ENCODE measurements at regions not wholly inside any gene's neighbourhood (a gene's known extent, or its start where the extent isn't known, plus 50 kb on each side); places are given as distances from the start of the nearest gene placed in this dataset.
A peak's percentile ranks its signal among the peaks of the same experiment; 100 is the strongest.
"Not testable (repeated sequence)": the region's sequence is repeated elsewhere in the genome, so short reads cannot be mapped to it uniquely, and the experiment has no call there.

DNA sequence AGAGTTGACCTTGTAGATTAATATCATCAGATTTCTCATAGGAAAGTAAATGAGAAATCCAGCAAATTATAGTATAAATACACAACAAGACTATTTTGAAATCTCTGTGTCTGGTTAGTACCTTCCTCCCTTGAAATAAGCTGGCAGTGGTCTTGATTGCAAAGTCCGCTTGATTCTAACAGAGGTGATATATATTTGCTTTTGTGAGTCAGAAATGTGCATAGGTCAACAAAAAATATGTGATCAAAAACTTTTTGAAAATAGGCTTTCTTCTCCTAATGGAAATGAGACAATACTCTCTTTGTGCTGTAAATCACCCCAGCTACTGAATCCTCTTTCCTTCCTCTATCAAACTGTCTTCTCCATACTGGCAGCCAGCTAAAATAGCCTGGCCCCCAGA lies 749.2 kb upstream of the CDH10 start:
- DNase-seq: no peak

- no peak for DNase-seq
These were observed 748.5 kb upstream of the CDH10 start for GRCh38 chr5:25393256-25393655.

- no peak for DNase-seq
These were observed 743.2 kb upstream of the CDH10 start for GRCh38 chr5:25387953-25388352.

DNA sequence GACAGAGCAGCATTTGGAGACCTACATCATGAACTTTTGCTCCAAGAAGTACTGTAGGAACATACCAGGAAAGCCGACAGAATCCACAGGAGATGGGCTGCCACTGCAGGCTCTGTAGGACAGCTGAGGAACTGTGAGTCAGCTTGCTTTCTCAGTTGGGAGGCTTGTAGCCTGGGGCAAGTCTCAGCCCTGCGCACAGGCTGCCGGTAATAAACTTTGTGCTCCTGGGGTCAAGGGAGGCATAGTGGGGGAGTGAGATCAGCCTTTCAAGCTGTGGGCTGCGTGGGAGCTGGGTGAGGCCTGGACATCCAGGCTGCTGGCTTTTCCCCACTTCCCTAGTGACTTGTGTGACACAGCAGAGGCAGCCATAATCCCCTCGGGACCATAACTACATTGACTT lies 718.0 kb upstream of the CDH10 start:
- no peak for DNase-seq

DNA sequence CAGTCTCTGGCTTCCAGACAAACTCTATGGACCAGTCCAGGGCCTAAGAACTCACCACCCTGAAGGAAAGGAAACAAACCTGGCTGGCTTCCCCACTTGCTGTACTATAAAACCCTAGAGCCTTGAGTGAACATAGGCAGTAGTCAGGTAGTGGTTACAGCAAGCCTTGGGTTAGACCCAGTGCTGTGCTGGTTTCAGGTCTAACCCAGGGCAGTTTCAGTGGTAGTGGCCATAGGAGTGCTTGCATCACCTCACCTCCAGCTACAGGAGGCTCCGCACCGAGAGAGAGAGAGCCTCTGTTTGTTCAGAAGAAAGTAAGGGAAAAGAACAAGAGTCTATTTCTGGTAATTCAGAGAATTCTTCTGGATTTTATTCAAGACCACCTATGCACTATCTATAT lies 714.1 kb upstream of the CDH10 start:
- DNase-seq: no peak

- no peak for DNase-seq
These were observed 712.8 kb upstream of the CDH10 start for GRCh38 chr5:25357605-25358004.

DNA sequence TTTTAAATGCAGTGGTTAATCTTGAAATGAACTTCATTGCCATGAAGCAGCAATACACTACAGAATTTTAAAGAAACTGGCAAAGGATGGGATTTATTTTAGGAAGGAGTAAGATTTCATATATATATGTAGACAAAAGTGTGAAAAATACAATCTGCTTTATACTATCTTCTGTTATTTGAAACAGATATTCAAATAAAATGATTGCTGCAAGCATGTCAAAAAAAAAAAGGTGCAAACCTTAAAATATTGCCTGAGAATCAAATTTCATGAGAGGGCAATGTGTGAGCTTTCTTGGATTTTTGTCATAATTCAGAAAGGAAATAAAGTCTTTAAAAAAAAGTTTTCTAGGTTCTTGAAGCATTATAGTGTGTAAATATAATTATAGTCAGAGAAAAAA lies 705.0 kb upstream of the CDH10 start:
- DNase-seq: no peak

GRCh38 chr5:25345240-25345771 lies 700.5 kb upstream of the CDH10 start:
- DNase-seq: peak in 1 of 3 donors; percentile 4

- DNase-seq: no peak
These were observed 694.8 kb upstream of the CDH10 start for GRCh38 chr5:25339541-25339940.

DNA sequence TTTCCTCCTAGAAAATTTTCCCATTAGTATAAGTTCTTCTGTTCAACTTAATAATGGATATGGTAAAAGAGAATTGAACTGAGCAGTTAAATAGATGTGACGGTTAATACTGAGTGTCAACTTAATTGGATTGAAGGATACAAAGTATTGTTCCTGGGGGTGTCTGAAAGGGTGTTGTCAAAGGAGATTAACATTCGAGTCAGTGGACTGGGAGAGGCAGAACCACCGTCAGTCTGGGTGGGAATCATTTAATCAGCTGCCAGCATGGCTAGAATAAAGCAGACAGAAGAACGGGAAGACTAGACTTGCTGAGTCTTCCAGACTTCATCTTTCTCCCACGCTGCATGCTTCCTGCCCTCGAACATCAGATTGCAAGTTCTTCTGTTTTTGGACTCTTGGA lies 689.6 kb upstream of the CDH10 start:
- DNase-seq: no peak

- DNase-seq: no peak
These were observed 685.9 kb upstream of the CDH10 start for GRCh38 chr5:25330721-25331120.

DNA sequence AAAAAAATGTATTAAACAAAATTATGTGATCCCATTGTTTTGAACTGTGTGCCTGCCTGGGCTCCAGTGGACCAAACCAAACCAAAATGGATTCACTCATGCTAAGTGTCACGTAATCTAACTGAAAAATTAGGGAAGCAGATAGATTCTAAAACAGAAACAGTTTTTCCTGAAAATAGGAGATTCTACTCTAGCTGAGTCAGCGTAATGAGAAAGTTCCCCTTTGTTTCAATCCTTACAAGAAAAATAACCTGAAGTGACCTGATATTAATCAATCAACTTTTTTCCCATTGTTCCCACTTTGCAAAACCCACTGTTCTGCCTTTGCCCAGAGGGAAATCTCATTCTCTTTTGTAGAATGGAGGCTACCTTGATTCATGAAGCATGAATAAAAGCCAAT lies 682.4 kb upstream of the CDH10 start:
- DNase-seq: no peak

DNA sequence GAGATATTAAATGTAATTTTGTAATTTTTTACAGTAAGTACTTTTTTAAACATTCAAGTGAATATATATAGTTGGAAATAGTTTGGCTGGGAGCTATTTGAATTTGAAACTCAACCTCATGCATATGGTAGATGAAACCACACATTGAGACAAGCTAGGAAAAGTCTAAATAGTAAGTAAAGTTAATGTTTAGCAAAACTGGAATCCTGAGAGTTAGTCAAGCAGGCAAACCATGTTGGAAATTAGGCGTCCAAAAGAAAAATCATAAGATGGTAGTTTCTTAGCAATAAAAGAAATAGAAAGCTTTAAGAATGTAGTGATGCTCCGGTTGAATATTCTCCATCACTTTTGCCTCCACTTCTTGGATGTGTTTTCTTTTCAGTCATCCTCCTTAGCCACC lies 657.1 kb upstream of the CDH10 start:
- DNase-seq: no peak

DNA sequence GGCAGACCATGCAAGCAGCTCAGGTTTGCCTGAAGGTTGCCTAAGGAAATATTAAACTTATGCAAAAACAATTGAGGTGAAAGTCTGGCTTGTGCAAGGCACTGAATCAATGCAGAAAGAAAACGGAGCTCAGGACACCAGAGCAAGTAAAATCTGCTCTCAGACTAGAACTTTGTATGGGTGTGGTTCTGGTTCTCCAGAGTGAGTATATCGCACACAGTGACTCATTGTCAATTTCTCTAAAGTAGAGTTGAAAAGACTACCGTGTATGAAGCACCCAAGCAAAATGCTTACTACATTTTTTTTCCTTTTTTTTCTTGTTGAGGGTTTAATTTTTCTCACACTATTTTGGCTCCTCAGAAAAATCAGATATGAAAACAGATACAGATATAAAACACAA lies 650.3 kb upstream of the CDH10 start:
- no peak for DNase-seq

DNA sequence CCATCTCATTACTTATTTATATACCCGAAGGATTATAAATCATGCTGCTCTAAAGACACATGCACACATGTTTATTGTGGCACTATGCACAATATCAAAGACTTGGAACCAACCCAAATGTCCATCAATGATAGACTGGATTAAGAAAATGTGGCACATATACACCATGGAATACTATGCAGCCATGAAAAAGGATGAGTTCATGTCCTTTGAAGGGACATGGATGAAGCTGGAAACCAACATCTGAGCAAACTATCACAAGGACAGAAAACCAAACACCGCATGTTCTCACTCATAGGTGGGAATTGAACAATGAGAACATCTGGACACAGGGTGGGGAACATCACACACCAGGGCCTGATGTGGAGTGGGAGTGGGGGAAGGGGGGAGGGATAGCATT lies 645.0 kb upstream of the CDH10 start:
- not testable (repeated sequence) for DNase-seq

- peak in 1 of 3 donors; percentile 2 for DNase-seq
These were observed 641.5 kb upstream of the CDH10 start for GRCh38 chr5:25286319-25286718.

GRCh38 chr5:25285136-25285535 lies 640.4 kb upstream of the CDH10 start:
- no peak for DNase-seq

DNA sequence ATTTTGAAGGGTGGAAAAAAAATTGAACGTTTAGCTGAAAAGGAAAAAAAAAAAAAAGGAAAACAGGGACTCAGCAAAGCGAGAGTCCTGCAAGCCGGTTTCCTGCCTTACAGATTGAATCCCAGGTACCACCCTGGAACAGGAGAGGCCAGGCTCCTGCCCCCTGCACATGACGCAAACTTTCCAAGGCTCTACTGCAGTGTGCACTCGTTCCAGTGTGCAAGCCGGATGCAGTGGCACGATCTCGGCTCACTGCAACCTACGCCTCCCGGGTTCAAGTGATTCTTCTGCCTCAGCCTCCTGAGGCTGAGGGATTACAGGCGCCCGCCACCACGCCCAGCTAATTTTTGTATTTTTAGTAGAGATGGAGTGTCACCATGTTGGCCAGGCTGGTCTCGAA lies 618.7 kb upstream of the CDH10 start:
- DNase-seq: not testable (repeated sequence)

DNA sequence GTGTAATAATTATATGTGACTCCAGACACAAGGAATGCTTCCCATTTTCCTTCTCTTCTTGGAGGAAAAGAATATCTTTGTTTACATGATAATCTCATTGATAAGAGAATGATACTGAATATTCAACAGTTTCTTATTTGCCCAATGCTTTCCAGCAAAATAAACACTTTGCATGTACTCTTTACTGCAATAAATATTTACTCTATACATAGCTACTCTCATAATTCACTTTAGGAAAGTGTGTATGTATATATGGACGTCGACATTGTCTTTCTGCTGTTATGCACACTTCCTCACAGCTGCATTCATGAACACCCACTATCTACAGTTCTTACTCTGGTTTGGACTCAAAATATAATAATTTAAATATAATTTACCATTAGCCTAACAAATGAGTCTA lies 617.4 kb upstream of the CDH10 start:
- DNase-seq: no peak

GRCh38 chr5:25255128-25255527 lies 610.4 kb upstream of the CDH10 start:
- DNase-seq: no peak

GRCh38 chr5:25241981-25242380 lies 597.2 kb upstream of the CDH10 start:
- no peak for DNase-seq

GRCh38 chr5:25238720-25239119 lies 593.9 kb upstream of the CDH10 start:
- DNase-seq: not testable (repeated sequence)

- DNase-seq: no peak
These were observed 579.7 kb upstream of the CDH10 start for GRCh38 chr5:25224316-25224982.

- DNase-seq: not testable (repeated sequence)
These were observed 555.1 kb upstream of the CDH10 start for GRCh38 chr5:25199902-25200301.

Data from muscle of back (tissue), 3 donors.